NCI-H146 treated with DMSO at 0.1 percent for 48 hours (cell line): ENCODE measurements at regions not wholly inside any gene's neighbourhood (a gene's known extent, or its start where the extent isn't known, plus 50 kb on each side); places are given as distances from the start of the nearest gene placed in this dataset.

ENCODE experiments used
- DNase-seq: peaks from one replicate; lab custom pipeline; 2025; ENCODE audit not compliant: unreplicated experiment; lab: John Stamatoyannopoulos, UW

GRCh38 chr1:29993950-29994349 lies 729.4 kb downstream of the MATN1 start:
- no peak for DNase-seq

GRCh38 chr1:29991815-29992214 lies 731.6 kb downstream of the MATN1 start:
- no peak for DNase-seq

GRCh38 chr1:29991025-29991424 lies 732.4 kb downstream of the MATN1 start:
- DNase-seq: no peak

GRCh38 chr1:29990304-29990703 lies 733.1 kb downstream of the MATN1 start:
- DNase-seq: no peak

- DNase-seq: no peak
Measured at GRCh38 chr1:29986986-29987385, 736.4 kb downstream of the MATN1 start.

GRCh38 chr1:29985606-29985945 lies 737.8 kb downstream of the MATN1 start:
- DNase-seq: no peak

GRCh38 chr1:29984862-29985605 lies 738.4 kb downstream of the MATN1 start:
- DNase-seq: no peak

- DNase-seq: no peak
Measured at GRCh38 chr1:29984166-29984861, 739.1 kb downstream of the MATN1 start.

GRCh38 chr1:29983321-29983720 lies 740.1 kb downstream of the MATN1 start:
- no peak for DNase-seq

GRCh38 chr1:29981586-29982239 lies 741.7 kb downstream of the MATN1 start:
- DNase-seq: no peak

GRCh38 chr1:29977550-29977949 lies 741.2 kb downstream of the PTPRU start:
- no peak for DNase-seq

GRCh38 chr1:29975036-29975694 lies 738.8 kb downstream of the PTPRU start:
- no peak for DNase-seq

- no peak for DNase-seq
Measured at GRCh38 chr1:29974316-29974724, 738.0 kb downstream of the PTPRU start.

- no peak for DNase-seq
Measured at GRCh38 chr1:29973406-29973805, 737.1 kb downstream of the PTPRU start.

GRCh38 chr1:29972421-29973053 lies 736.2 kb downstream of the PTPRU start:
- DNase-seq: no peak

GRCh38 chr1:29971703-29972102 lies 735.4 kb downstream of the PTPRU start:
- no peak for DNase-seq

GRCh38 chr1:29970747-29971325 lies 734.5 kb downstream of the PTPRU start:
- no peak for DNase-seq

GRCh38 chr1:29969576-29969975 lies 733.3 kb downstream of the PTPRU start:
- no peak for DNase-seq

- no peak for DNase-seq
Measured at GRCh38 chr1:29967261-29967660, 730.9 kb downstream of the PTPRU start.

- DNase-seq: no peak
Measured at GRCh38 chr1:29966526-29967045, 730.3 kb downstream of the PTPRU start.
